K562 (cell line): ENCODE measurements at regions not wholly inside any gene's neighbourhood (a gene's known extent, or its start where the extent isn't known, plus 50 kb on each side); places are given as distances from the start of the nearest gene placed in this dataset.

Experiments used
- ATAC-seq: fragments of 200-7000 bp; cut with Tn5 transposase; 3 replicates; pipeline ENCODE4 v1.9.1; 2020; ENCODE audit warnings: moderate library complexity
- BruUV-seq: library from RNA; stranded (reverse); fragments of 400-500 nt; replicated peaks from 2 replicates; lab custom pipeline; 2021; lab: Mats Ljungman, UMichigan
- CTCF ChIA-PET: fragments of 300-600 bp; formaldehyde crosslinking; extraction: SDS; loops from one replicate; lab custom pipeline; 2021; ENCODE audit warnings: low intra/inter-chr PET ratio; lab: Yijun Ruan, JAX
- POLR2A ChIA-PET: fragments of 300-600, 350-650 bp; sonication (Branson Sonifier 250); formaldehyde crosslinking; extraction: SDS; loops from one replicate; lab custom pipeline; 2021; ENCODE audit warnings: antibody characterized with exemption, inconsistent platforms; lab: Yijun Ruan, JAX
- DNase-seq, 4 experiments: peaks; one replicate each; pipeline versions ENCODE4 v3.0.0 to v3.0.0-alpha.2; 2011 to 2018; ENCODE audit warnings: low spot score in 3 of 4, mixed read lengths in 3 of 4; ENCODE audit errors: extremely low read depth in 1 of 4
- FAIRE-seq: peaks from 2 replicates; lab custom pipeline; 2011; peaks lifted over from hg19 to GRCh38; lab: Jason Lieb, UNC
- H2AFZ ChIP-seq: 2 replicates; pipeline ENCODE4 v1.6.0; 2011; ENCODE audit warnings: low read depth, low read length, control low read depth, inconsistent platforms
- H3K27ac ChIP-seq: fragments of 200-600 bp; 3 replicates; pipeline ENCODE4 v1.8.0; 2011; ENCODE audit warnings: low read depth, mild to moderate bottlenecking, control low read depth, inconsistent platforms, low read length, moderate library complexity, mixed read lengths; ENCODE audit errors: extremely low read depth
- H3K27me3 ChIP-seq, 2 experiments: fragments of 300-600 bp in 1 of 2; 2 replicates in 1 of 2; 3 replicates in 1 of 2; pipeline versions ENCODE4 v1.6.0 to v1.8.0; 2011; ENCODE audit warnings: inconsistent platforms in 2 of 2, low read length in 2 of 2, mild to moderate bottlenecking in 1 of 2, mixed read lengths in 1 of 2, moderate library complexity in 1 of 2; ENCODE audit not compliant: control insufficient read depth in 2 of 2, insufficient read depth in 2 of 2
- H3K36me3 ChIP-seq: fragments of 300-600 bp; 3 replicates; pipeline ENCODE4 v1.8.0; 2011; ENCODE audit warnings: mild to moderate bottlenecking, low read length, inconsistent platforms; ENCODE audit not compliant: control insufficient read depth, insufficient read depth
- H3K4me1 ChIP-seq, 2 experiments: fragments of 200-600 bp in 1 of 2; replicated peaks in 1 of 2; 2 replicates in 1 of 2; 3 replicates in 1 of 2; pipeline versions ENCODE4 v1.5.1 to v1.8.0; 2011; ENCODE audit warnings: inconsistent platforms in 2 of 2, low read length in 2 of 2, mild to moderate bottlenecking in 1 of 2, mixed read lengths in 1 of 2, moderate library complexity in 1 of 2; ENCODE audit not compliant: control insufficient read depth in 2 of 2, insufficient read depth in 2 of 2
- H3K4me2 ChIP-seq: 2 replicates; pipeline ENCODE4 v1.6.1; 2011; ENCODE audit warnings: low read length, control low read depth, inconsistent platforms, mixed read lengths; ENCODE audit not compliant: insufficient read depth
- H3K4me3 ChIP-seq: fragments of 200-600 bp; sonication (generic), shearing (Covaris generic); 2 replicates; pipeline ENCODE4 v1.5.1; 2016; ENCODE audit warnings: control low read depth, inconsistent platforms
- H3K79me2 ChIP-seq: fragments of 200-600 bp; 3 replicates; pipeline ENCODE4 v1.8.0; 2011; ENCODE audit warnings: low read length, inconsistent platforms; ENCODE audit not compliant: control insufficient read depth, insufficient read depth
- H3K9ac ChIP-seq, 2 experiments: 2 replicates each; pipeline versions ENCODE4 v1.6.0 to v1.6.1; 2011; ENCODE audit warnings: low read depth in 2 of 2, low read length in 2 of 2, control low read depth in 1 of 2, inconsistent platforms in 1 of 2, mild to moderate bottlenecking in 1 of 2, mixed read lengths in 1 of 2; ENCODE audit not compliant: insufficient read depth in 1 of 2
- H3K9me1 ChIP-seq: one replicate; pipeline ENCODE4 v1.6.0; 2011; ENCODE audit warnings: inconsistent platforms, mild to moderate bottlenecking, low read length, moderate library complexity; ENCODE audit not compliant: control insufficient read depth, insufficient read depth
- H3K9me3 ChIP-seq: replicated peaks from 2 replicates; pipeline ENCODE4 v1.5.1; 2011; ENCODE audit warnings: low read depth, low read length, inconsistent platforms; ENCODE audit not compliant: control insufficient read depth, insufficient read depth
- H4K20me1 ChIP-seq: replicated peaks from 2 replicates; pipeline ENCODE4 v1.6.1; 2011; ENCODE audit warnings: low read length, inconsistent platforms, mixed read lengths; ENCODE audit not compliant: control insufficient read depth, insufficient read depth
- BCL6 ChIP-seq: fragments of 250-450 bp; sonication (Bioruptor Pico); IDR thresholded peaks from 2 replicates; pipeline ENCODE4 v1.4.0; 2020
- ELF2 ChIP-seq: fragments of 250-450 bp; sonication (Bioruptor Pico); IDR thresholded peaks from 2 replicates; pipeline ENCODE4 v1.5.0; 2021; ENCODE audit warnings: mild to moderate bottlenecking
- HNRNPL ChIP-seq: fragments of 200-400 bp; formaldehyde crosslinking; IDR thresholded peaks from 2 replicates; pipeline ENCODE4 v1.6.1; 2017; ENCODE audit warnings: low read depth, mild to moderate bottlenecking, low read length
- HSF4 ChIP-seq: fragments of 250-450 bp; sonication (Bioruptor Pico); IDR thresholded peaks from 2 replicates; pipeline ENCODE4 v2.1.2; 2022; ENCODE audit warnings: mild to moderate bottlenecking, moderate library complexity, borderline replicate concordance
- JUNB ChIP-seq: fragments of 450-650 bp; formaldehyde crosslinking; conservative IDR thresholded peaks from 2 replicates; pipeline ENCODE4 v1.4.0; 2020; ENCODE audit warnings: mild to moderate bottlenecking
- MEF2A ChIP-seq: IDR thresholded peaks from 2 replicates; pipeline ENCODE4 v1.6.1; 2011; ENCODE audit warnings: low read depth, mild to moderate bottlenecking, low read length, moderate library complexity; ENCODE audit not compliant: control insufficient read depth
- NFATC3 ChIP-seq: fragments of 450-650 bp; IDR thresholded peaks from 2 replicates; pipeline ENCODE4 v1.6.1; 2017; ENCODE audit warnings: mild to moderate bottlenecking
- POLR2AphosphoS5 ChIP-seq: IDR thresholded peaks from 2 replicates; pipeline ENCODE4 v1.6.1; 2011; ENCODE audit warnings: mild to moderate bottlenecking, low read depth, low read length, moderate library complexity; ENCODE audit not compliant: control insufficient read depth, insufficient read depth
- POLR2G ChIP-seq: fragments of 200-400 bp; formaldehyde crosslinking; IDR thresholded peaks from 2 replicates; pipeline ENCODE4 v1.6.1; 2017; ENCODE audit warnings: low read depth, mild to moderate bottlenecking, antibody characterized with exemption, low read length, moderate library complexity
- ZBTB8A ChIP-seq: fragments of 450-650 bp; IDR thresholded peaks from 2 replicates; pipeline ENCODE4 v1.6.1; 2018; ENCODE audit warnings: mild to moderate bottlenecking, moderate library complexity; ENCODE audit not compliant: partially characterized antibody
- ZFX ChIP-seq: sonication (generic); formaldehyde crosslinking; IDR thresholded peaks from 2 replicates; pipeline ENCODE4 v1.8.0; 2022; ENCODE audit warnings: mild to moderate bottlenecking, missing genetic modification reagents, moderate library complexity
- ZNF57 ChIP-seq: fragments of 450-650 bp; formaldehyde crosslinking; IDR thresholded peaks from 2 replicates; pipeline ENCODE4 v1.4.0; 2020; ENCODE audit warnings: mild to moderate bottlenecking, moderate library complexity
- WGBS: fragments of 100-300 bp; shearing (Covaris generic); methylation state at CpG from one replicate; pipeline ENCODE4 v1.1.6; 2016; ENCODE audit warnings: low coverage, mixed read lengths; ENCODE audit not compliant: insufficient coverage; ENCODE audit errors: missing lambda C conversion rate; 5-methylcytosine and 5-hydroxymethylcytosine counted together
- in situ Hi-C: fragments of 300-500 bp; cut with MboI; formaldehyde crosslinking; loops from 4 replicates; pipeline ENCODE4 v1.15.0; 2018; ENCODE audit warnings: inconsistent platforms, mixed read lengths
- intact Hi-C: fragments of 100-400 bp; cut with micrococcal nuclease; formaldehyde crosslinking; loops from 2 replicates; pipeline ENCODE4 v1.14.2; 2022
- TF ChIP-seq, protein P1 (sequence below): fragments of 250-450 bp; sonication (Bioruptor Pico); IDR thresholded peaks from 2 replicates; pipeline ENCODE4 v1.8.0; 2022; ENCODE audit warnings: moderate library complexity, mild to moderate bottlenecking, inconsistent platforms
- TF ChIP-seq, protein P2 (sequence below): fragments of 450-650 bp; formaldehyde crosslinking; IDR thresholded peaks from 2 replicates; pipeline ENCODE4 v1.4.0; 2020; ENCODE audit warnings: mild to moderate bottlenecking, moderate library complexity

DNA sequence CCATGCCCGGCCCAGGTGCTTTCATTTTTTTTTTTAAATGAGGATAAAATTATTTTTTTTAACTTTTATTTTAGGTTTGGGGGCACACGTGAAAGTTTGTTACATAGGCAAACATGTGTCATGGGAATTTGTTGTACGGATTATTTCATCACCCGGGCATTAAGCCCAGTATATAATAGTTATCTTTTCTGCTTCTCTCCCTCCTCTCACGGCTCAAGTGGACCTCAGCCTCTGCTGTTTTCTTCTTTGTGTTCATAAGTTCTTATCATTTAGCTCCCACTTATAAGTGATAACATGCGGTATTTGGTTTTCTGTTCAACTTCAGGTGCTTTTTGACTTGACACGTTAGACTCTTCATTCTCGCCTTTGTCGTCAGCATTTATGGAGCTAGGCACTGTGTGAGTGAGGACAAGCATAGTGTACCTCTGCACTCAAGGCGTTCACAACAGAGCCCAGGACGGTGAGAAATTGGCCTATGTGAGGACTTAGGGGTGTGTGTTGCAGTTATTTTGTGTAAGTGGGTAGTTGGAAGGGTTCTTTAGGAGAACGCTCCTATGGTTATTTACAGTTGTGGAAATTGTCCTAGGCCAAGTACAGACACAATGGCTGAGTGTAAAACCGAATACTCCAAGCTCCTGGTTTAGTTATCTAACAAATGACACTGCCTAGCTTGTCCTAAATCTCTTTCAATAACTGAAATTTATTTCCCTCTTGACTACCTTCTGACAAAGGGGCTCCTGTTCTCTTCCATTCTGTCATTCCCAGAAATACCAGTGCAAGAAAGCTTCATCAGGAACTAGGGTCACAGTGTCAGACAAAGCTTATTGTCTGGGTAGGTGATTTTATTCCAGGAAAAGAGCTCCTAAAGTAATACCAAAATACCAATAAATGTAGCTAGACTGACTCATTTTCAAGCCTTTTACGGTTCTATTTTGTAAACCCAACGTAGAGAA, 200.5 kb upstream of the PRICKLE1 start:
- Histone ChIP-seq H3K27me3 (no peaks in the 10 kb centered on the region), H3K9me1 (no peaks in the 10 kb centered on the region), H3K27ac (no peak overlapping the region), H3K36me3 (no peaks in the 10 kb centered on the region), H3K4me3 (no peak overlapping the region), H3K79me2 (no peaks in the 10 kb centered on the region), H3K4me1 (no peaks in the 10 kb centered on the region), H3K4me2 (no peak overlapping the region), H3K9me3 (no peaks in the 10 kb centered on the region), H4K20me1 (no peaks in the 10 kb centered on the region), H3K9ac (no peak overlapping the region), H2AFZ (no peak overlapping the region)
- CTCF ChIA-PET = no interaction called here
- ATAC-seq (no peak), DNase-seq (no peak), FAIRE-seq (no peak)
- POLR2A ChIA-PET = no interaction called here
- WGBS = 3% methylated on average over 15 of the region's 15 CpGs
- in situ Hi-C loops (no loop called here), intact Hi-C loops (no loop called here)
- TF ChIP-seq ELF2 (CRISPR knock-in tag) = no peak
- TF ChIP-seq JUNB (CRISPR knock-in tag) = no peak
- TF ChIP-seq, protein P1, sequence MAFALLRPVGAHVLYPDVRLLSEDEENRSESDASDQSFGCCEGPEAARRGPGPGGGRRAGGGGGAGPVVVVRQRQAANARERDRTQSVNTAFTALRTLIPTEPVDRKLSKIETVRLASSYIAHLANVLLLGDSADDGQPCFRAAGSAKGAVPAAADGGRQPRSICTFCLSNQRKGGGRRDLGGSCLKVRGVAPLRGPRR (CRISPR knock-in tag) = no peak
- no peak for TF ChIP-seq ZBTB8A
- no peak for TF ChIP-seq NFATC3
- no peak for TF ChIP-seq POLR2G
- TF ChIP-seq BCL6 (CRISPR knock-in tag) = no peak
- no peak for TF ChIP-seq HSF4 (CRISPR knock-in tag)
- TF ChIP-seq, protein P2, sequence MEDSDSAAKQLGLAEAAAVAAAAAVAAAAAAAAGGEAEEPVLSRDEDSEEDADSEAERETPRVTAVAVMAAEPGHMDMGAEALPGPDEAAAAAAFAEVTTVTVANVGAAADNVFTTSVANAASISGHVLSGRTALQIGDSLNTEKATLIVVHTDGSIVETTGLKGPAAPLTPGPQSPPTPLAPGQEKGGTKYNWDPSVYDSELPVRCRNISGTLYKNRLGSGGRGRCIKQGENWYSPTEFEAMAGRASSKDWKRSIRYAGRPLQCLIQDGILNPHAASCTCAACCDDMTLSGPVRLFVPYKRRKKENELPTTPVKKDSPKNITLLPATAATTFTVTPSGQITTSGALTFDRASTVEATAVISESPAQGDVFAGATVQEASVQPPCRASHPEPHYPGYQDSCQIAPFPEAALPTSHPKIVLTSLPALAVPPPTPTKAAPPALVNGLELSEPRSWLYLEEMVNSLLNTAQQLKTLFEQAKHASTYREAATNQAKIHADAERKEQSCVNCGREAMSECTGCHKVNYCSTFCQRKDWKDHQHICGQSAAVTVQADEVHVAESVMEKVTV (CRISPR knock-in tag) = no peak
- TF ChIP-seq ZFX (CRISPR knock-in tag) = no peak
- TF ChIP-seq HNRNPL = no peak
- no peak for TF ChIP-seq POLR2AphosphoS5
- TF ChIP-seq ZNF57 (CRISPR knock-in tag) = no peak
- no peak for TF ChIP-seq MEF2A
- no TSS peak for BruUV-seq
